HuH-7.5 (cell line): ENCODE measurements at regions not wholly inside any gene's neighbourhood (a gene's known extent, or its start where the extent isn't known, plus 50 kb on each side); places are given as distances from the start of the nearest gene placed in this dataset.
"Not testable (repeated sequence)": the region's sequence is repeated elsewhere in the genome, so short reads cannot be mapped to it uniquely, and the experiment has no call there.

ENCODE experiments used
- DNase-seq: peaks from one replicate; pipeline ENCODE4 v3.0.0; 2011; ENCODE audit warnings: low spot score

GRCh38 chr2:47295131-47295980 is 73.8 kb upstream of the EPCAM start:
- DNase-seq, result no peak

GRCh38 chr2:47293976-47294375 is 75.1 kb upstream of the EPCAM start:
- no peak for DNase-seq

DNA sequence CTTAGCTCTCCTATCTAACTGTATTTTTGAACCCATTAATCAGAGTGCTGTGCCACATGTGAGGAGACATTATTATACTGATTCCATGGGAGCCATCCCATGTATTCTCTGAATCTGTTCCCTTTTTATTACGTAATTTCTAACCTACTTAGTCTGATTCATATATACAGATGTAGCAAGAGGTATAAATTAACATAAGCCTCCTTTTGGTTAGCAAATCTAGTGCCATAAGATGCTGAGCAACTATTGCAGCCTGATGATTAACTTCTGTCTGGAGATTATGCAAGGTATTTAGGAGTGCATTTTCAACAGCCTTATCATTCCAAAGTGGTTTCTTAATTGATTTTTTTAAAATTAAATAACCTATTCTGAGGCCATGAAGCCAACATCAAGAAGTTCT is 80.2 kb upstream of the EPCAM start:
- no peak for DNase-seq

DNA sequence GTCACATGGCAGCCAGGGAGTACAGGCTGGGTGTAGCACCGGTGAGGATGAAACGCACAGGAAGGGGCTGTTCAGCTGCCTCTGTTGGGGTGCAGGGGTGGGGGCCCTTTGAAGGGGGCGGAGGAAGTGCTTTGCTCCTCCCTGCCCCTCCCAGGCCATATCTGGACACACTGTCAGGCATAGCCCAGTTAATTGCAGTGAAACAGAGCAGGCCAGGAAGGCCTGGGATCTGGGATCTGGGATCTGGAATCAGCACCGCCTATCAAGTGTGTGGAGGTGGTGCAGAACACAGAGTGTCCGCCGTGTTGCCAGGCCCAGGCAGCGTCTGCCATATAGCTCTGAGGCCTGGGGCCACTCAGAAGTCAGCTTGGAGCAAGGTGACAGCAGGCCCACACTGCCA is 85.5 kb upstream of the EPCAM start:
- no peak for DNase-seq

DNA sequence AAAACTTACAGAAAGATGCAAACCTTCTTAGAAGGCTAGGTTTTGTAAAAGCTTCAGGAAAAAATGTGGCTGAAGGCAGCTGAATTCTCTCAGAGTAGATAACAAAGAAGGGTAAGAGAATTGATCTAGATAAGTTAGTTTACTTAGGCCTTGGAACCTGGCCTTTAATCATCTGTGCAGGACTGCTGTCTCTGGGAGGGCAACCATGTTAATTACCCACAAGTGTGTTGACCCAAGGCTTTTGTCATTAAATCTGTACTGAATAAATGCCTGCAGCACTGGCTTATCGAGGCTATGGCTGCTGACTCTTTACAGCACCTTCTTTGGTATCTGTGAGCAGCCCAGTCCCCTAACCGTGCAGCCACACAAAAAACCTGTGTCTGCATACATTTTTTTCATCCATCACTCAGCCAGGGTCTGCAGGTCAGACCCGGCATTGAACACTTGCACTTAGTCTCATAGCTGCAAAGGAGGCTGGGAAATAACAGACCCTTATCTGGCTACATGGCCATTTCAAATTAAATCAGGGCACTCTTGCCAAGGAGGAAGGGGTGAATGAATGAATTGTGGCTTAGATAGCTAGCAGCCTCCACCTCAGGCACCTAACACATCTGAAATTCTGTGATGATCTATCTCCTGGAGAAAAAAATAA is 86.4 kb upstream of the EPCAM start:
- DNase-seq, result no peak

- DNase-seq, result not testable (repeated sequence)
These were observed 89.6 kb upstream of the EPCAM start for GRCh38 chr2:47279525-47279924.

- DNase-seq, result no peak
These were observed 91.1 kb upstream of the EPCAM start for GRCh38 chr2:47277987-47278386.

DNA sequence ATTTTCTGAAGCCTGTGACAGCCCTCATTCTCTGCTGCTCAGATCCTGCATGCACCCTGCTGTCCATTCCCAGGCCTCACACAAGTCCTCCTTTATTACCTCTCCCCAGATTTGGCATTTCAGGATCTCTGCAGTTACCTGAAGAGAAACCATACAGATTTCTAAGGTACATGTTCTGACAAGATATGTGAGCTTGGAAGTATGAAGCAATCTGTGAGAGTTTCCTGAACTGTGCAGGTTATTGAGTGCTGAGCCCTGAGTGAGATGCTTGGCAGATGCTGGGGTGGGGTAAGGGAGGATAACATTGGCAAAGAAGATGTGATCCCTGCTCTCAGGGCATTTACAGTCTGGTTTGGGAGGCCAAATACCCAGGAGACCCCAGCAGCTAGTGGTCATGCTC is 91.9 kb upstream of the EPCAM start:
- no peak for DNase-seq

- no peak for DNase-seq
These were observed 93.0 kb upstream of the EPCAM start for GRCh38 chr2:47276061-47276460.

GRCh38 chr2:47274054-47274782 is 94.9 kb upstream of the EPCAM start:
- no peak for DNase-seq

DNA sequence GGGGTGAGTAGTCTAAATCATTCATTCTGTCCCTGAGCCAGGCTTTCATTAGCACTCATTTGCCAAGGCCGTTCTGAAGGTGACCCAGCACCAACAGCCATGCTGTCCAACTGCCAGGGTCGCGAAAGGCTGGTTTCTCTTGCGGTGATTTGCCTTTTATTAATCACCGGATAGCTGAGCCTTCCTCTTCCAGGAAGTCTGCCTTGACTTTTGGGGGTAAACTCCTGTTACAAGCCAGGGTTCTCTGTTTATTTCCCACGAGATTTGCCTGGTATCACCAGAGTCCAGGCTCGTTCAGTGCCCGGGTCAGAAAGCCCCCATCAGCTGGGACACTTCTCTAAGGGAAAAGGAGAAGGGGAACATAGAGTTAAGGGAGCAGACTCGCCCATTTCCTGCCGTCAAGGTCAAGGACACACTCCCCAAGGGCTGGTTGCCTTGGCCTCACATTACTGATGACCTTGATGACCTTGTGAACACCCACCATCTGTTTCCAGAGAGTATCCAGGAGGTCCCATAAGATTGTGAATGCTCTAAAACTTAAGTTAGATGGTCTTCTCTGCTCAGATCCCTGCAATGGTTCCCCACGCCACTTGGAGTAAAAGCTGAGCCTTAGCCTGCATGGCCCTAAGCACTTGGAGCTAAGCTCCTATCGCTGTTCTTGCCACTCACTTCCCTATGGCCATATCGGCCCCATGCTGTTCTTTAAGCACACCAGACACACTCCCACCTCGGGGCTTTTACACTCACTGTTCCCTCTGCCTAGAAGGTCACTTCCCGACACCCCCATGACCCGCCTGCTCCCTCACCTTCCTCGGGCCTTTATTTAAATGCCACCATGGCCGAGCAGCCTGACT is 96.0 kb upstream of the EPCAM start:
- no peak for DNase-seq

DNA sequence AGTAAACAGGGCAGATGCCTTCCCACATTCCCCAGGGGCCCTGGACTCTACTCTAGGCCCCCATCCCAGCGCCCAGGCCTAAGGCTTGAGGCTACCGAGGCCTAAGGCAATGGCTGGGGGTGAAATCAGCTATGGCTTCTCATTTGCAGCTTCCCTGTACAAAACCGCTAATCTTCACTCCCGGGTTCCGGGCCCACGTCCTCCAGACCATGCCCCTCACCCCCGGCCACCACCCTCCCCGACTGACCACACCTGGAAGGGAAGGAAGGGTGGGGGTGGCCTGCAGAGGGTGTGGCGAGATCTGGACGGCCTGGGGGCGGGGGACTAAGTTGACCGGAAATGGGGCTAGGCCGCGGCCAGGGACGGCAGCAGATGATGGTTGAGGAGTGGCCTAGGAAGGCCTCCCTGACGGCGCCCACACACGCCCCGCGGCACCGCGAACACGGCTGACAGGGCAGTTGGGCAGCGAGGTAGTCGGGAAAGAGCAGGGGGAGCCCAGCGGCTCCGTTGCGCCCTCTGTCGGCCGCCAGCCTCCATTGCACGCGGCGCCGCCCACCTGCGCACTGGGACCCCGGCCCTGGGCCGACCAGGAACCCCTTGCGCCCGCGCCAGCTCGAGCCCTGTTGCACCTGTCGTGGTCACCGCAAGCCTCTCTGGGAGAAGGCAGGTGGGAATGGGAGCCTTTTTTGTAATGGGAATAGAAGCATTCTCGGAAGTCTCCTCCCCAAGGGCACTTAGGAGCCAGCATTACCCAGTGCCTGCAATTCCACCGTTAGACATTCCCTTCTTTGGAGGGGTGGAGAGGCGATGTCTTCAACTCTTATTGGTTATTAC is 95.9 kb upstream of the CALM2 start:
- peak; percentile 77 for DNase-seq

GRCh38 chr2:47271054-47272000 is 95.0 kb upstream of the CALM2 start:
- no peak for DNase-seq

- DNase-seq, result no peak
These were observed 94.1 kb upstream of the CALM2 start for GRCh38 chr2:47270421-47270820.

DNA sequence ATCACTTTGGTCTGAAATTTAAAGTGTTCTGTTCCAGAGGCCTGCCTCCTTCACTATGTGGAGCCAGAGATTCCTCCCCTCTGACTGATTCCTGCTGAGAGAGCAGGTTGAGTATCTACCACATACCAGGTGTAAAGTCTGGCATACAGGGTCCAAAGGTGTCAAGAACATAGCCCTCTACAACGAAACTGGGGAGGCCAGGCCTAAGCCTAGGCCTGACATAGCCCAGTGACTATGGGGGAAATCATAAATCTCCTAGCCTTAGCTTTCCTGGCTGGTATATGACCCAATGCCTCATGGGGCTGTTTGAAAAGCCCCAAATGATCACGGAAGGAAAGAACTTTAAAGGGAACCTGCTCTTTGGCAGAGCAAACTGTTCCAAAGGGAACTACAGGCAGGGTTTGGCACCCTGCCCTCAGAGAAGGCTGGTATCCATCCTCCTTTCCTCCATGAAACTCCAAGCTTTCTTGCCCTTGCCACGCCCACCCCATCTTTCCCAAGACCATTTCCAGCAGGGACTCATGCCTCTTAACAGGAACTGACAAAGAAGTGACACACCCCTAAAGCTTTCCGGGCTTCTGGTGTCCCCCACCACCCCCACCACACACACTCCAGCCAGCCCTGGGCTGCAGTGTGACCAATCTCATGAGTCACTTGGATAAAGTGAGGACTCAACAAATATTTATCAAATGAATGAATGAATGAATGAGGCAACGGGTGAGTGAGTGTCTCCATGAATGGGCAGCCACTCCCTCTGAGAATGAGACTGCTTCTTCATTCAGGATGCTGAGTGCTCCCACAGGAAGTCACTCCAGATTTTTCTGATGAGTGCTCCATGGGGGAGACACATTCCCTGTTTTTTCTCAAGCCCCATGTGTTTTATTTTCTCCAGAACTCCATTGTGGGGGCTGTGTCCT is 93.3 kb upstream of the CALM2 start:
- DNase-seq, result no peak

- no peak for DNase-seq
These were observed 91.4 kb upstream of the CALM2 start for GRCh38 chr2:47267711-47268086.

- no peak for DNase-seq
These were observed 90.8 kb upstream of the CALM2 start for GRCh38 chr2:47266939-47267710.

- DNase-seq, result no peak
These were observed 89.5 kb upstream of the CALM2 start for GRCh38 chr2:47265751-47266231.
